HG02852 (cell line): ENCODE measurements at regions not wholly inside any gene's neighbourhood (a gene's known extent, or its start where the extent isn't known, plus 50 kb on each side); places are given as distances from the start of the nearest gene placed in this dataset.
"Not testable (repeated sequence)": the region's sequence is repeated elsewhere in the genome, so short reads cannot be mapped to it uniquely, and the experiment has no call there.

Experiments used
- ATAC-seq: cut with Tn5 transposase; IDR thresholded peaks from one replicate; pipeline ENCODE4 v1.9.1; 2021; ENCODE audit warnings: mild to moderate bottlenecking, moderate library complexity; ENCODE audit not compliant: unreplicated experiment

DNA sequence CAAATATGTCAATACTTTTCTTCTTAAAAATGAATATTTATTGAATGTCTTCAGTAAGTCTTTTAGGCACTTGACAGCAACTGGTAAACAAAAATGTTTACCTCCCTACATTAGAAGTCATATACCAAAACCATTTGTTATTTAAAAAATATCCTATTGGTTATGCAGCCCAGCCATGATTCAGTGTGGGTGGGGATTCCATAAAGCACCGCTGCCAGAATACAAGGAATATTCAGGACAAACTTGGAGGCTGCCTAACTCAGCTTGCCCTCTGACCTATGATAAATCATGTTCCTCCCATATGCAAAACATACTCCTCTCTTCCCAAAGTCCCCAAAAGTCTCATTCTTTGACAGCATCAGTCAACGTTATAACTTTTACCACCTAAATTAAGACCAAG, 486.8 kb upstream of the IRAK1BP1 start:
- ATAC-seq, result no peak

DNA sequence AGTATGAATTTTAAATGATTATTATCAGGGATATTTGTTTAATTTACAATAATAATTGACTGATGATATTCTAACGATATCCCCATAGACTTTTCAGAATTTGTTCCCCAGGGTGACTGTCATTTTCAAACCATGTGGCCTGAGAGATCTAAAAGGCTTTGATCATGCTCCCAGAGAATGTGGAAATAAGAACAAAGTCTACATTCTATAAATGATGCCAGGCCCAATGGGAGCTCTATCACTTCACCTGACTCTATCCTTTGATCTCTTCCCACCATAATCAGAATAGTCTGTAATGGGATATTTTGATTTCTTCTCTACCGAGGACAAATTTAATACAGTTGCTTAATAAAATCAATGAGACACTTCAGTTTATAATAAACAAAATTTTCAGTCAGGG, 483.4 kb upstream of the IRAK1BP1 start:
- no peak for ATAC-seq

- not testable (repeated sequence) for ATAC-seq
Observed at GRCh38 chr6:78386854-78387253, 480.5 kb upstream of the IRAK1BP1 start.

GRCh38 chr6:78390066-78390465, 477.3 kb upstream of the IRAK1BP1 start:
- ATAC-seq, result no peak

DNA sequence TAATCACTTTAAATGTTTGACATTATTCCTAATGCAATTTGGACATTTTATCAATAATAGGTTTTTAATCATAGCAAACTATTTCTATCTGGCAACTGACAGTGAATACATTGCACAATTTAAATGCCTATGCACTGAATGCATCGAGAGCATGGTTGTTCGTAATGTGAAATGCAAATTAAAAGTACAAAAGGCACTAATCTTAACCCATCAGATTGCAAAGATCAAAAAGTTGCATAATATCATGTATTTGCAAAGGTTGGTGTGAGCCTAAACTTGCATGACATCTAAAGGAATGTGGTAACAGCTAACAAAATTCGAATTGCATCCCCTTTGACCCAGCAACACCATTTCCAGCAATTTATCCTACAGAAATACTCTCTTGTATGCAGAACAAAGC, 469.9 kb upstream of the IRAK1BP1 start:
- ATAC-seq, result no peak

GRCh38 chr6:78398292-78398691, 469.1 kb upstream of the IRAK1BP1 start:
- ATAC-seq, result no peak

- ATAC-seq, result no peak
Observed at GRCh38 chr6:78400076-78400475, 467.3 kb upstream of the IRAK1BP1 start.

GRCh38 chr6:78427386-78427785, 440.0 kb upstream of the IRAK1BP1 start:
- ATAC-seq, result no peak

DNA sequence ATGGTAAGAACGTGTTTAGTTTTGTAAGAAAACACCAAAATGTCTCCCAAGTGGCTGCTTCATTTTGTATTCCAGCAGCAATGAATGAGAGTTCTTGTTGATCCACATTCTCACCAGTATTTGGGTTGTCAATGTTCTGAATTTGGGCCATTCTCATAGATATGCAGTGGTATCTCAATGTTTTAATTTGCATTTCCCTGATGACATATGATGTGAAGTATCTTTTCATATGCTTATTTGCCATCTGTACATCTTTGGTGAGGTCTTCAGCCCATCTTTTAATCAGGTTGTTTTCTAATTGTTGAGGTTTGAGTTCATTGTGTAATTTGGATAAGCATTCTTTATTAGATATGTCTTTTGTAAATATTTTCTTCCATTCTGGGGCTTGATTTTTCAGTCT, 436.8 kb upstream of the IRAK1BP1 start:
- no peak for ATAC-seq

- ATAC-seq, result no peak
Observed at GRCh38 chr6:78435671-78436070, 431.7 kb upstream of the IRAK1BP1 start.

- ATAC-seq, result peak; percentile 68
Observed at GRCh38 chr6:78436335-78436734, 431.0 kb upstream of the IRAK1BP1 start.

DNA sequence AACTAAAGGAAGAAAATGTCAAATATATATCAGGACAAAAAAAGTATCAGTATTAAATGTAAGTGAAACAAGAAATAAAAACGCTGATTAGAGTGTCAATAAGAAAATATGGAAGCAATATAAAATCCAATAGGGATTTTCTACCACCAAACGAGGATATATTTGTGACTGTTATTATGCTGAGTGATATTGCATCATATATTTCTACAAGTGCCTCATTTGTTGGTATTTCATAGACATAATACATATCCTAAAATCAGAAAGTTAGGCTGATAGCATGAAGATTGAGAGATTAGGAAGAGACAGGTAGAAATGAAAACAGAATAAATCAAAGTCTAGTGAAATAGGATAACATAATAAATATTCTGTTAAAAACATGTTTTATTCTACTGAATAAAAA, 429.2 kb upstream of the IRAK1BP1 start:
- no peak for ATAC-seq

GRCh38 chr6:78460711-78461110, 406.6 kb upstream of the IRAK1BP1 start:
- ATAC-seq, result no peak

DNA sequence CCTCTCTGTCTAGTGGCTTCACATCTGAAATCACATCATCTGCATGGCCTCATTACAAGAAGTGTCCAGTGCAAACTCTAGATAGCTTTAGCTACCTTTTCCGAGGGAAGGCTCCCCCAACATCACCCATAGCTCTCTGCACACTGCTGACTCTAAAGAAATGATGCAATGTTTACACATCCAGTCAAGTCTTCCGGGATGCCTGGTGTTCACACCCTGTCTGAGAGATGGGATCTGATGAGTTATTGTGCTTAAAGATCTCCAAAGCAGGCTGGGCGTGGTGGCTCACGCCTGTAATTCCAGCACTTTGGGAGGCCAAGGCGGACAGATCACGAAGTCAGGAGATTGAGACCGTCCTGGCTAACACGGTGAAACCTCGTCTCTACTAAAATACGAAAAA, 404.6 kb upstream of the IRAK1BP1 start:
- no peak for ATAC-seq

GRCh38 chr6:78465059-78465634, 402.2 kb upstream of the IRAK1BP1 start:
- ATAC-seq, result no peak

GRCh38 chr6:78476561-78476960, 390.8 kb upstream of the IRAK1BP1 start:
- peak; percentile 51 for ATAC-seq

DNA sequence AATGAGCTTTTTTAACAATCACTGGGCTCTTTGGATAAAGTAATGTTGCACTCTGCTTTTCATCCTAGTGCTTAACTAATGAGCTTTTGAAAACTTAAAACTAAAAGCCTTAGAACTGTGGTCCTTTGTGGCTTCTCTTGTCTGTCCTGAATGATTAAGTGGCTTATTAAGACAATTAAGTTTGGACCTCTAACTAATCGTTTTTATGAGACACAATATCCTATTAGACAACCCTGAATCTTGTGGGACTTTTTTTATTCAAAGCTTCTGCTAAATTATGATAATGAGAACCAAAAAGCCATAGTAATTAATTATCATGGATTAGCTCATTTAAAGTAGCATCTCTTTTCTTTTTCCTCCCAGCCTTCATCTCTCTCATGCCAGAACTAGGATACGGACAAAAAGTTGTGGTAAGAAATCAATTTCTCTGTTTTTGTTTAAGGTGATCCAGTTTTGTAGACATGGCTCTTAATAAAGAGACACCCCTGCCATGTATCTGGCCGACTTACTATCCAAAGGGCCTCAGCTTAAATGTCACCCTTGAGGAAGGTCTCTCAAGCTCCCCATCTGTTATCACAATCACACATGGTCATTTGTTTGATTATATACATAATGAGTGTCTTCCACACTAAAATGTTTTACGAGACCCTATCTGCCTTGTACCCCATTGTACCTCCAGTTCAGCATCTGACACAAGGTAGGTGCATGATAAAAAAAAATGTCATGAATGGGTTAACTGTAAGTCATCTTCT, 384.4 kb upstream of the IRAK1BP1 start:
- no peak for ATAC-seq

- no peak for ATAC-seq
Observed at GRCh38 chr6:78483553-78484197, 383.7 kb upstream of the IRAK1BP1 start.

DNA sequence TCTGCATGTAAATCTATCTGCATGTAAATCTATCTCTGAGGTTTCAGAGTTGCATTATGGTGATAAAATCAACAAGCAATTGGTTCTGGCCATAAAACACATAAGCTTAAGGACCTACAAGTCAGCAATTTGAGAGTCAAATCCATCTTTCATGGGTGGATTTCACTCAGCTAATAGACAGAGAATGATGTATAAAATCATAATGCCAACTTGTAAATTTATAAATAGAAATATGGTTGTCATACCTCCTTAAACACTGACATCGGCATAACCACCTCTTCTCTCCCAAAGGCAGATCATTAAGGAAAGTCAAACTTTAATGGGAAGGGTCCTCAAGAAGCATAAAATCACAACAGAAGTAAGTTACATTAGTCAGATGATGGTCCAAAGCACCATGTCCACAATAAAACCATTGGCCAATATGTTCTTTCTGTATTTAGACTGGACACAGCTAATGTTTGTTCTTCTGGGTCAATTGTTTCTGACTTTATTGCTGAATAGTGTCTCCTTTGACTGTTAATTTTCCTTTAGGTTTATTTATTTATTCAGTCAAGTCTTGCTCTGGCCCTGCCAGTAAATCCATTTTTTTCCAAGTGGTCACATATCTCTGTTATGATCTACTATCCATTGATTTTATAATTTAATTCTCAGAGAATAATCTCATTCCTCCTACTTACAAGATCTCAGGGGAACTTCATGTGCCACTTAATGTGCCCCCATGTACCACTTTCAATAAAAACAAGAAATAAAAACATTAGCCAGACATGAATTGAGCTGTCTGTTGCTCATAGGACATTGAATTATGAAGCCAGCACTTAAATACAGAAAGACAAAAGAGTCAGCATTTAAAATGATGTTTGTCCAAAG, 382.9 kb upstream of the IRAK1BP1 start:
- no peak for ATAC-seq

- no peak for ATAC-seq
Observed at GRCh38 chr6:78487401-78487800, 379.9 kb upstream of the IRAK1BP1 start.

DNA sequence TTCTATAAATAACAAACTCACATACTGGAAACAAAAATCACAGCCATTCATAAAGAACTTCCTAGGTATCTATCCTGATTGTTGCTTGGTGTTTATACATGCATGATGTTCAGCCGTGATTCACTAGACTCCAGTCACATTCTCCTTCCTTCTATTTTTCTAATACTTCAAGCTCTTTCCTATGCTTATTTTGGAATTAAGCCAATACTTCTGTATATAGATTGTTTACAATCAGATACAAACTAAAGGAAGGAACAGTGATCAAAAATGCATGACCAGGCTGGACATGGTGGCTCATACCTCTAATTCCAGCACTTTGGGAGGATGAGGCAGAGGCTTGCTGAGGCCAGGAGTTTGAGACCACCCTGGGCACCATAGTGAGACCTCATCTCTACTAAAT, 377.5 kb upstream of the IRAK1BP1 start:
- no peak for ATAC-seq
